Fibroblast of skin of left quadriceps (primary cell): ENCODE measurements at regions not wholly inside any gene's neighbourhood (a gene's known extent, or its start where the extent isn't known, plus 50 kb on each side); places are given as distances from the start of the nearest gene placed in this dataset.
A peak's percentile ranks its signal among the peaks of the same experiment; 100 is the strongest.
"Not testable (repeated sequence)": the region's sequence is repeated elsewhere in the genome, so short reads cannot be mapped to it uniquely, and the experiment has no call there.

ENCODE experiments used
- DNase-seq, 2 experiments: peaks; one replicate each; pipeline ENCODE4 v3.0.0-alpha.2; 2013; ENCODE audit warnings: low read depth in 2 of 2

GRCh38 chr2:195466427-195466826 is 190.6 kb upstream of the SLC39A10 start:
- no peak for DNase-seq

- DNase-seq = no peak
Observed at GRCh38 chr2:195461010-195461409, 196.0 kb upstream of the SLC39A10 start.

- no peak for DNase-seq
Observed at GRCh38 chr2:195458936-195459335, 198.1 kb upstream of the SLC39A10 start.

GRCh38 chr2:195457873-195458272 is 199.2 kb upstream of the SLC39A10 start:
- DNase-seq = no peak

GRCh38 chr2:195456771-195457170 is 200.3 kb upstream of the SLC39A10 start:
- DNase-seq = no peak

GRCh38 chr2:195451160-195451559 is 205.9 kb upstream of the SLC39A10 start:
- DNase-seq = no peak

GRCh38 chr2:195450552-195451113 is 206.4 kb upstream of the SLC39A10 start:
- DNase-seq = peak; percentile 18 to 23

- no peak for DNase-seq
Observed at GRCh38 chr2:195447323-195447975, 209.6 kb upstream of the SLC39A10 start.

GRCh38 chr2:195445639-195446038 is 211.4 kb upstream of the SLC39A10 start:
- no peak for DNase-seq

GRCh38 chr2:195443926-195444325 is 213.1 kb upstream of the SLC39A10 start:
- no peak for DNase-seq

- no peak for DNase-seq
Observed at GRCh38 chr2:195442458-195443175, 214.4 kb upstream of the SLC39A10 start.

- DNase-seq = no peak
Observed at GRCh38 chr2:195438692-195439091, 218.3 kb upstream of the SLC39A10 start.

- DNase-seq = no peak
Observed at GRCh38 chr2:195437521-195437920, 219.5 kb upstream of the SLC39A10 start.

- DNase-seq = no peak
Observed at GRCh38 chr2:195434346-195434745, 222.7 kb upstream of the SLC39A10 start.

- DNase-seq = not testable (repeated sequence)
Observed at GRCh38 chr2:195433729-195434128, 223.3 kb upstream of the SLC39A10 start.

- DNase-seq = no peak
Observed at GRCh38 chr2:195428673-195429072, 228.4 kb upstream of the SLC39A10 start.

GRCh38 chr2:195425328-195425727 is 231.7 kb upstream of the SLC39A10 start:
- no peak for DNase-seq

- no peak for DNase-seq
Observed at GRCh38 chr2:195419033-195419432, 238.0 kb upstream of the SLC39A10 start.

- no peak for DNase-seq
Observed at GRCh38 chr2:195414537-195415100, 242.4 kb upstream of the SLC39A10 start.

GRCh38 chr2:195413944-195414343 is 243.1 kb upstream of the SLC39A10 start:
- DNase-seq = no peak

- DNase-seq = no peak
Observed at GRCh38 chr2:195413422-195413821, 243.6 kb upstream of the SLC39A10 start.

- peak in 1 of 2 experiments; percentile 17 for DNase-seq
Observed at GRCh38 chr2:195411219-195411687, 245.8 kb upstream of the SLC39A10 start.
